ENCODE measurements at regions not wholly inside any gene's neighbourhood (a gene's known extent, or its start where the extent isn't known, plus 50 kb on each side); places are given as distances from the start of the nearest gene placed in this dataset.

- DNase-seq (ENCODE audit: low spot score): no peak
- TF ChIP-seq CTCF (IDR thresholded peaks at IDR 0.05; ENCODE audit: extremely low read depth, missing control alignments): no peak
These were observed 197.7 kb upstream of the ROBO2 start for GRCh38 chr3:76842216-76842615.

- no peak for TF ChIP-seq CTCF (IDR thresholded peaks at IDR 0.05; ENCODE audit: extremely low read depth, missing control alignments)
- no peak for DNase-seq (ENCODE audit: low spot score)
These were observed 184.4 kb upstream of the ROBO2 start for GRCh38 chr3:76855451-76855850.

GRCh38 chr3:76859596-76859995 lies 180.3 kb upstream of the ROBO2 start:
- DNase-seq (ENCODE audit: low spot score): no peak

GRCh38 chr3:76864355-76864754 lies 175.5 kb upstream of the ROBO2 start:
- TF ChIP-seq CTCF (IDR thresholded peaks at IDR 0.05; ENCODE audit: extremely low read depth, missing control alignments): no peak
- DNase-seq (ENCODE audit: low spot score): no peak

More at GRCh38 chr3:76859596-76859995, 180.3 kb upstream of the ROBO2 start:
- TF ChIP-seq CTCF (IDR thresholded peaks at IDR 0.05; ENCODE audit: extremely low read depth, missing control alignments): no peak

- TF ChIP-seq CTCF (IDR thresholded peaks at IDR 0.05; ENCODE audit: extremely low read depth, missing control alignments): no peak
- no peak for DNase-seq (ENCODE audit: low spot score)
These were observed 173.0 kb upstream of the ROBO2 start for GRCh38 chr3:76866729-76867408.

- TF ChIP-seq CTCF (IDR thresholded peaks at IDR 0.05; ENCODE audit: extremely low read depth, missing control alignments): no peak
- DNase-seq (ENCODE audit: low spot score): no peak
These were observed 170.0 kb upstream of the ROBO2 start for GRCh38 chr3:76869726-76870384.

GRCh38 chr3:76871655-76872054 lies 168.2 kb upstream of the ROBO2 start:
- DNase-seq (ENCODE audit: low spot score): no peak
- TF ChIP-seq CTCF (IDR thresholded peaks at IDR 0.05; ENCODE audit: extremely low read depth, missing control alignments): no peak

Measured in GM20000 (cell line).